MM.1S (cell line): ENCODE measurements at regions not wholly inside any gene's neighbourhood (a gene's known extent, or its start where the extent isn't known, plus 50 kb on each side); places are given as distances from the start of the nearest gene placed in this dataset.

Source experiments
- CTCF ChIP-seq: fragments of 300-600 bp; sonication (generic); IDR thresholded peaks from 2 replicates; pipeline ENCODE4 v1.5.1; 2016; ENCODE audit warnings: antibody characterized with exemption, low read length, mixed read lengths
- EZH2 ChIP-seq: fragments of 300-600 bp; sonication (generic); optimal IDR thresholded peaks from 2 replicates; pipeline ENCODE3; 2017; ENCODE audit warnings: low read depth, mild to moderate bottlenecking, antibody characterized with exemption, low read length, mixed read lengths
- EZH2phosphoT487 ChIP-seq: fragments of 300-600 bp; sonication (generic); IDR thresholded peaks from 2 replicates; pipeline ENCODE4 v1.6.1; 2018; ENCODE audit warnings: antibody characterized with exemption, low read length

DNA sequence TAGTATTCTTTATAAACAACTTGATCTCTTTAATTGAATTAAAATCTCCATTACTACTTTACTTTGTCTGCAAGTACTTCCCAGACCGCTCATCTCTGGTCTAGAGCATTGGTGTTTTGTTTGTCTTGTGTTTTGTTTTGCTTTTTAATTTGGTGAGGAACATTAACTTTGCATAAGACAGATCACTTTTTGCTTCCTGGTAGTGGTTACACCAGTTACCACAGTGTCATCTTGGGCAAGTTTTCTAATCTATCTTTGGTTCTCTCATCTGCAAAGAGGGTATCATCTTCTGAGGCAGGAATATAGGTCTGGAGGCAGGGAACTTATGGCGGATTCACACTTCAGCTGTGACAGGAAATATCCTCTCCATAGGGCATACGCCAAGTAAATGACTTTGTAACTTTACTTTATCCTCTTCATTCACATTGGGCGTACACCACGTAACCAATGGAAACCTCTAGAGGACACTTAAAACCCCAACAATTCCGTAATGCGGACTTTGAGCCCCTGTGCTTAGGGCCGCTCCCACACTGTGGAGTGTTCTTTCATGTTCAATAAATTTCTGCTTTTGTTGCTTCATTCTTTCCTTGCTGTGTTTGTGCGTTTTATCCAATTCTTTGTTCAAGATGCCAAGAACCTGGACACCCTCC, 83.2 kb upstream of the JAZF1 start:
- no peak for TF ChIP-seq CTCF
- no peak for TF ChIP-seq EZH2
- TF ChIP-seq EZH2phosphoT487 = no peak
